GM21526 (cell line): ENCODE measurements at regions not wholly inside any gene's neighbourhood (a gene's known extent, or its start where the extent isn't known, plus 50 kb on each side); places are given as distances from the start of the nearest gene placed in this dataset.

ENCODE experiments used
- ATAC-seq: cut with Tn5 transposase; IDR thresholded peaks from one replicate; pipeline ENCODE4 v1.9.1; 2021; ENCODE audit warnings: moderate library complexity; ENCODE audit not compliant: unreplicated experiment, low FRiP score

- ATAC-seq: no peak
Observed at GRCh38 chr5:117218789-117219188, 644.2 kb upstream of the SEMA6A start.

DNA sequence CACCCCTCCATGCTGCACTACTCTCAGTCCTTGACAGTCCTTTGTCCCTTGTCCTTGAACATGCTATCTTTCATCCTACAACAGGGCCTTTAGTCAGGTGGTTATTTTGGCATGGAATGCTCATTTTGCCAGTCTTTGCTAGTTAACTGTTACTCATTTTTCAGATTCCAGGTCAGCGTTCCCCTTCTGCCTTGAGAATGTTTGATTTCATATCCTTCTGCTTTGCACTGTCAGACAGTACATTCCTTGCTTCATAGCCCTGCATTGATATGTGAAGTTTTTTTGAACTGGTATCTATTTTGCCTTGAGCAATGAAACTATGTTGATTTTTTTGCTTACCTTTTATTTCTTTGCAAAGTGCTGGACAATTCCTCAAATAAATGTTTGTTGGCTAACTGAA is 638.2 kb upstream of the SEMA6A start:
- no peak for ATAC-seq

DNA sequence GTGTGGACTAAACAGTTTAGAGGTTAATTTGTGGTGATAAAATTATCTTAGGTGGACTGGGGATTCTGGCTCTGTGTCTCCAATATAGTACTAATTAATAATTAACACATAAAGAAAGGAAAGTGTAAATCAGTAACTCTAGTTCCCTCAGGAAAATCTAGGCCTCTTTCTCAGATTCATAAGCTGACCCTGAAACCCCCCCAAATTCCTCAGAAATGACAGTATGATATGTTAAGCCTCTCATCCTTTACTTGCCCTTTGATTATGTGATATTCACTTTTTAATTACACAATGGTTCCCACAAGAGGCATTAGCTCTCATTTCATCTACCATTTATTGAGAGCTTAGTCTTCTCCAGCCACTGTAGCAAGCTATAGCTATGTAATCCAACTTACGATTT is 636.2 kb upstream of the SEMA6A start:
- ATAC-seq: no peak

DNA sequence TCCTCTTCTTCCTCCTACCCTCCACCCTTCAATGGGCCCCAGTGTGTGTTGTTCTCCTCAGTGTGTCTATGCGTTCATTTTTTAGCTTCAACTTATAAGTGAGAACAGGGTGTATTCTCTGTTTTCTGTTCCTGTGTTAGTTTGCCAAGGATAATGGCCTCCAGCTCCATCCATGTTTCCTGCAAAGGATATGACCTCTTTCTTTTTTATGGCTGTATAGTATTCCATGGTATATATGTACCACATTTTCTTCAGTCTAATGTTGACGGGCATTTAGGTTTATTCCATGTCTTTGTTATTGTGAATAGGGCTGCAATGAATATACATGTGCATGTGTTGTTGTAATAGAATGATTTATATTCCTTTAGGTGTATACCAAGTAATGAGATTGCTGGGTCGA is 634.9 kb upstream of the SEMA6A start:
- no peak for ATAC-seq

- ATAC-seq: no peak
Observed at GRCh38 chr5:117207088-117207668, 632.6 kb upstream of the SEMA6A start.

- no peak for ATAC-seq
Observed at GRCh38 chr5:117205894-117206293, 631.3 kb upstream of the SEMA6A start.

GRCh38 chr5:117204926-117205869 is 630.6 kb upstream of the SEMA6A start:
- ATAC-seq: no peak

- no peak for ATAC-seq
Observed at GRCh38 chr5:117204404-117204803, 629.8 kb upstream of the SEMA6A start.

DNA sequence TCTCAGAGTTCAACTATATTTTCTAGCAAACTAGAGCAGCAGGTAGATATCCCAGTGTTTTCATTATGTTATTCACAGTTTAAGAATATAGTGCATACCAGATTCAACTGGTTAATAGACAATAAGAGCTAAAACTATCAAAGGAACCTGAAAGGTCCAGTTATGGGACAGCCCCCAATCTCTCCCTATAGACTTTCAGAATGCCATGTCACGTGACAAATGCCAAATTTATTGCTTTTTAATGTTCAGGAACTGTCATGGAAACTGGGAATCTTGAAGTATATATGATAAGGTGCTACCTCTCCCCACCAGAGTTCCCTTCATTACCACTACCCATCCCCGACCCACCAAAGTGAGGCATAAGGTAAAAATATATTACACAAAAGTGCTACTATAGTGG is 629.0 kb upstream of the SEMA6A start:
- no peak for ATAC-seq

- ATAC-seq: no peak
Observed at GRCh38 chr5:117201001-117201400, 626.4 kb upstream of the SEMA6A start.

DNA sequence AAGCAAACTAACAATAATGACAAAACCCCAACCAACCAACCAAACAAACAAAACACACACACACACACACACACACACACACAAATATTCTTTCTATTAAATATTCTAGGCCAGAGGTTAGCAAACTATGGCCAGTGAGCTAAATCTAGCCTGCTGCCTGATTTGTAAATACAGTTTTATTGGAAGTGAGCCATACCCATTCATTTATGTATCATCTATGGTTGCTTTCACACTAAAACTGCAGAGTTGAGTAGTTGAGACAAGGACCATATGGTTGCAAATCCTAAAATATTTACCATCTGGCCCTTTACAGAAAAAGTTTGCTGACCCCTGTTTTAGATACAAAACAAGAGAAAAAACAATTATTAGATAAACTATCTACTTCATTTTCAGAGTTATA is 620.5 kb upstream of the SEMA6A start:
- no peak for ATAC-seq

DNA sequence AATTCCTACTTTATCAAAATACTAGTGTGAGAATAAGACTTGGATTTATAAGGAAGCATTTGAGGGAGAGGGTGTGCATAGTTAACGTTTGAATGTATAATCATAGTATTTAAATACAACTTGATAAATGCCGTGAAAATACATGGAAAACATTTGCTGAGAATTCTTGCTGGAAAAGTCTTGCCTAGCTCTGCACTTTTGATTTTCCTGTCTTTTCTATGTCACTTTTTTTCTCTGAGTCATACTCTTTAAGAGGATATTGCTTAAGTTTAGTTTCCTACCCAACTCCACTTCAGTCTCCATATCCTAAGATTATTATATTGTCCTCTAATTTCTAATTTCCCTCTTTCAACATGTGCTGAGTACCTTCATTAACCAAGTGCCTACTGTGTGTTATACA is 616.6 kb upstream of the SEMA6A start:
- no peak for ATAC-seq

GRCh38 chr5:117189784-117190183 is 615.2 kb upstream of the SEMA6A start:
- ATAC-seq: no peak

- ATAC-seq: no peak
Observed at GRCh38 chr5:117188211-117188610, 613.6 kb upstream of the SEMA6A start.

GRCh38 chr5:117186751-117187150 is 612.1 kb upstream of the SEMA6A start:
- no peak for ATAC-seq

- no peak for ATAC-seq
Observed at GRCh38 chr5:117183326-117183725, 608.7 kb upstream of the SEMA6A start.

DNA sequence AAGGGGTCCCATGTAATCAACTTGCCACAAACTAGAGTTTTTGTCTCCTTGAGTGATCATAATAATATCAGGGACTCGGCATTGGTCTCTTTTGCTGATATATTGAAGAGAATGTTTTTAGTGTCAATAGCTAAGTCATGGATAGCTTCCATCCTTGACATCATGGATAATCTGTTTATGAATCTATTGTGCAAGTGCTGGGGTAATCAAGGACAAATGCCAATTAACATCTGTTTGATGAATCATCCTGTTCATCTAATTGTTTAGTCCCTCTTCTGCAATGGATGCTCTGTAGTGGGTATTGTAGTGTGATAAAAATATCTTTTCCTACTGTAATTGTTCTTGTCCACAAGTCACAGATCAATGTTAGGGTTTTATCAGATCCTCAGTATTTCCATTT is 607.5 kb upstream of the SEMA6A start:
- ATAC-seq: no peak

- no peak for ATAC-seq
Observed at GRCh38 chr5:117177302-117177701, 602.7 kb upstream of the SEMA6A start.

DNA sequence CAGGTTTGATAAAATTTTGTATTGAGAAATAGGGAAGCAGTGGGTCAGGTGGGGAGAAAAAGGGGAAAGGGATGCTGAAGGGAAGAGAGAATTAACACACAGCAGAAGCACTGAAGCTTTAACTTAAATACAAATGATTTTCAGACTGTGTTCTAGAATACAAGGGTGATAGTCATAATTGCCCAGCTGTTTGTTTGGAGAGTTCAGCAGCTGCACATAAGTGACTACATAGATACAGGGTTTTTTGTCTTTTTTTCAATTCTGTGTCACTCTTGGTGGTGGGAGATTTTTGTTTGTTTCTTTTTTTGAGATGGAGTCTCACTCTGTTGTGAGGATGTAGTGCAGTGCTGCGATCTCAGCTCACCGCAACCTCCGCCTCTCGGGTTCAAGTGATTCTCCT is 590.4 kb upstream of the SEMA6A start:
- ATAC-seq: no peak

DNA sequence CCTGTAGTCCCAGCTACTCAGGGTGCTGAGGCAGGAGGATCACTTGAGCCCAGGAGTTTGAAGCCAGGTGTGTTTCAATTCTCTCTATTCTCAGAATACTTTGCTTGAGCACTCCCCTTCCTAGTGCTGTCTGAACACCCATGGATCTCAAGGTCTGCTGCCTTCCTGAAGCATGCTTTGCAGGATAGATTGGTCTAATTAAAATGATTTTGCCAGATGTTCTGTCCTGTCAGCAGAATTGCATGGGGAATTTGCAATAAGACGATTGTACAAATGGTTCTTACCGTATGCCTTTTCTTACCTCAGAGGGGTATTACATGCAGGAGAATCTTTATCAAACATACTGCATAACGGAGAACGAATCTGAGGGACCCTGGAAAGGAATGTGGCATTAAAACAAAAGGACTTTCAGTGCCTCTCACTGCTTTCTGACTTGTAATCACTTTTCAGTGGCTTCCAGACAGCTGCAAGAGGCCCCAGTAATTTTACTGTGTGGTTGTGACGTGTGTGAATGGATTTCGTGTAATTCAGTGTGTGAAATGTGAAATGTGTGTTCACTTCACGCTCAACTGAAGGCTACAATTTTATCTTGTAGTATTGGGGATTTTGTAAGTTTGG is 587.2 kb upstream of the SEMA6A start:
- no peak for ATAC-seq

DNA sequence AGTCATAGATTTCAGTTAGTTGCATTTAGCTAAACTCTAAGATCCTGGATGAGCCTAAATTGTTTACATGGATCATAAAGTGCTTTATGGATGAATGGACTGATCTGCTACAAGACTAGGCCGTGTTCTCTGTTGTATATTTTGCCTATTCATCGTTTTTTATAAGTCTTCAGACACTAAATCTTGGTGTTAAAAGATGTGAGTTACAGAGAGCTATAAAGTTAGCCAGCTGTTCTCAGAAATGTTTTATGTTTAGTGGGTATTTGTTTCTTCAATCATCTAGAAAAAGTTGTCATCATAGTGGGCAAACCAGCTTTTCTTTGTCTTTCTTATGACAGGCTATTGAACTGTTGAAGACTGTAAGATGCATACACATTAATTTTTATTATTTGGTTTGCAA is 585.8 kb upstream of the SEMA6A start:
- no peak for ATAC-seq

DNA sequence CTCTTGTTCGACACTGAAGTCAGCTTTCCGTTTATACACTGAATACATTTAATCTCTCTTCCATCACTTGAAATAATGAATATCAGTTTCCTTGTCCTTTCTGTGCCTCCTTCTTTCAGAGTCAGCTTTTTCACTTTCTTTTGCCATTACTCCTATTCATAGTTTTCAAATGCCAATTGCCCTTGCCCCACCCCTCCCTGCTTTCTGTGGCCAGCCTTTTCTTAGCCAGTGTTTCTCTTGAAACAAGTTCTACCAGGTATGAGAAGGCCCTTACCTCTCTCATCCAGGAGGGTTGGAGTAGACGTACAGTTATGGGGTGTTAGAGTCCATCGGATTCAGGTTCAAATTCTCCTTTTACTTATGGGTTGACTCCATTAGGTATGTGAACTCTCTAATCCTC is 574.7 kb upstream of the SEMA6A start:
- ATAC-seq: no peak
